Endodermal cell (in vitro differentiated cells): ENCODE measurements at regions not wholly inside any gene's neighbourhood (a gene's known extent, or its start where the extent isn't known, plus 50 kb on each side); places are given as distances from the start of the nearest gene placed in this dataset.

Experiments
- DNase-seq: peaks from one replicate; pipeline ENCODE4 v3.0.0-alpha.2; 2017
- H3K27ac ChIP-seq: 2 replicates; pipeline ENCODE4 v1.5.1; 2013; ENCODE audit warnings: mild to moderate bottlenecking, low read depth, low read length, moderate library complexity
- H3K27me3 ChIP-seq: 2 replicates; pipeline ENCODE4 v1.6.1; 2013; ENCODE audit warnings: mild to moderate bottlenecking, low read length, moderate library complexity; ENCODE audit not compliant: insufficient read depth, control insufficient read depth, poor library complexity, severe bottlenecking
- H3K36me3 ChIP-seq: 2 replicates; pipeline ENCODE4 v1.7.0; 2013; ENCODE audit warnings: mild to moderate bottlenecking, low read length, moderate library complexity; ENCODE audit not compliant: control insufficient read depth, insufficient read depth
- H3K4me1 ChIP-seq: one replicate; pipeline ENCODE4 v1.7.0; 2013; ENCODE audit warnings: low read length; ENCODE audit not compliant: control insufficient read depth, insufficient read depth
- H3K4me3 ChIP-seq: 2 replicates; pipeline ENCODE4 v1.5.1; 2013; ENCODE audit warnings: mild to moderate bottlenecking, low read length, moderate library complexity
- H3K9ac ChIP-seq: 2 replicates; pipeline ENCODE4 v1.6.1; 2013; ENCODE audit warnings: mild to moderate bottlenecking, low read length, moderate library complexity; ENCODE audit not compliant: poor library complexity, severe bottlenecking; ENCODE audit errors: extremely low read depth
- H3K9me3 ChIP-seq: 2 replicates; pipeline ENCODE4 v1.6.1; 2013; ENCODE audit warnings: mild to moderate bottlenecking, low read length, moderate library complexity; ENCODE audit not compliant: control insufficient read depth
- H3K27ac Mint-ChIP-seq: 2 replicates; pipeline ENCODE4 v1.8.0; 2020; ENCODE audit warnings: mixed read lengths
- H3K27me3 Mint-ChIP-seq: 2 replicates; pipeline ENCODE4 v1.8.0; 2021; ENCODE audit warnings: mild to moderate bottlenecking, mixed read lengths; ENCODE audit not compliant: insufficient read depth
- H3K36me3 Mint-ChIP-seq: 2 replicates; pipeline ENCODE4 v1.8.0; 2020; ENCODE audit warnings: low read depth, mixed read lengths
- H3K4me1 Mint-ChIP-seq: 2 replicates; pipeline ENCODE4 v1.8.0; 2020; ENCODE audit warnings: mixed read lengths
- H3K4me3 Mint-ChIP-seq: 2 replicates; pipeline ENCODE4 v1.8.0; 2020; ENCODE audit warnings: mild to moderate bottlenecking, moderate library complexity, mixed read lengths
- H3K9me3 Mint-ChIP-seq: 2 replicates; pipeline ENCODE4 v1.8.0; 2020; ENCODE audit warnings: mild to moderate bottlenecking, mixed read lengths
- WGBS, 2 experiments: methylation state at CpG; one replicate each; pipeline versions ENCODE4 v1.1.5 to v1.1.7; 2013; ENCODE audit warnings: missing lambda C conversion rate in 2 of 2, mixed read lengths in 1 of 2; ENCODE audit not compliant: insufficient coverage in 1 of 2, insufficient read length in 1 of 2; 5-methylcytosine and 5-hydroxymethylcytosine counted together
- TF ChIP-seq, protein P1 (sequence below): fragments of 200-600 bp; sonication (generic); conservative IDR thresholded peaks from 2 replicates; pipeline ENCODE4 v1.5.0; 2021; ENCODE audit warnings: antibody characterized with exemption, mild to moderate bottlenecking

- Histone ChIP-seq H3K9me3 (no peaks in the 10 kb centered on the region), H3K4me3 (no peak overlapping the region), H3K9ac (no peak overlapping the region), H3K27me3 (no peaks in the 10 kb centered on the region), H3K4me1 (no peaks in the 10 kb centered on the region), H3K36me3 (no peaks in the 10 kb centered on the region), H3K27ac (no peak overlapping the region)
- Mint-ChIP-seq H3K36me3 (no peaks in the 10 kb centered on the region), H3K4me3 (no peak overlapping the region), H3K9me3 (no peaks in the 10 kb centered on the region), H3K4me1 (peaks cover 17% of the 10 kb centered on the region), H3K27me3 (no peaks in the 10 kb centered on the region), H3K27ac (no peak overlapping the region)
- 93 to 96% methylated on average over 2 of the region's 2 CpGs for WGBS, 2 experiments
- no peak for DNase-seq
- TF ChIP-seq, protein P1, sequence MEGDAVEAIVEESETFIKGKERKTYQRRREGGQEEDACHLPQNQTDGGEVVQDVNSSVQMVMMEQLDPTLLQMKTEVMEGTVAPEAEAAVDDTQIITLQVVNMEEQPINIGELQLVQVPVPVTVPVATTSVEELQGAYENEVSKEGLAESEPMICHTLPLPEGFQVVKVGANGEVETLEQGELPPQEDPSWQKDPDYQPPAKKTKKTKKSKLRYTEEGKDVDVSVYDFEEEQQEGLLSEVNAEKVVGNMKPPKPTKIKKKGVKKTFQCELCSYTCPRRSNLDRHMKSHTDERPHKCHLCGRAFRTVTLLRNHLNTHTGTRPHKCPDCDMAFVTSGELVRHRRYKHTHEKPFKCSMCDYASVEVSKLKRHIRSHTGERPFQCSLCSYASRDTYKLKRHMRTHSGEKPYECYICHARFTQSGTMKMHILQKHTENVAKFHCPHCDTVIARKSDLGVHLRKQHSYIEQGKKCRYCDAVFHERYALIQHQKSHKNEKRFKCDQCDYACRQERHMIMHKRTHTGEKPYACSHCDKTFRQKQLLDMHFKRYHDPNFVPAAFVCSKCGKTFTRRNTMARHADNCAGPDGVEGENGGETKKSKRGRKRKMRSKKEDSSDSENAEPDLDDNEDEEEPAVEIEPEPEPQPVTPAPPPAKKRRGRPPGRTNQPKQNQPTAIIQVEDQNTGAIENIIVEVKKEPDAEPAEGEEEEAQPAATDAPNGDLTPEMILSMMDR: no peak
These were observed 99.2 kb upstream of the ZDHHC17 start for GRCh38 chr12:76664731-76665130.

- Histone ChIP-seq H3K27me3 (no peaks in the 10 kb centered on the region), H3K4me3 (no peak overlapping the region), H3K27ac (no peak overlapping the region), H3K36me3 (no peaks in the 10 kb centered on the region), H3K4me1 (no peaks in the 10 kb centered on the region), H3K9me3 (no peaks in the 10 kb centered on the region), H3K9ac (no peak overlapping the region)
- H3K27me3 Mint-ChIP-seq: no peaks in the 10 kb centered on the region
- H3K4me3 Mint-ChIP-seq: no peak overlapping the region
- no peaks in the 10 kb centered on the region for H3K9me3 Mint-ChIP-seq
- H3K27ac Mint-ChIP-seq: no peak overlapping the region
- WGBS, 2 experiments: 50 to 61% methylated on average over 1 to 6 of the region's 6 CpGs
- H3K4me1 Mint-ChIP-seq: peaks cover 17% of the 10 kb centered on the region
- no peak for DNase-seq
- H3K36me3 Mint-ChIP-seq: no peaks in the 10 kb centered on the region
- TF ChIP-seq, protein P1: no peak
These were observed 97.6 kb upstream of the ZDHHC17 start for GRCh38 chr12:76666290-76666835.

- Histone ChIP-seq H3K36me3 (no peaks in the 10 kb centered on the region), H3K4me1 (no peaks in the 10 kb centered on the region), H3K27ac (no peak overlapping the region), H3K9ac (no peak overlapping the region), H3K27me3 (no peaks in the 10 kb centered on the region), H3K9me3 (no peaks in the 10 kb centered on the region), H3K4me3 (no peak overlapping the region)
- no peak overlapping the region for H3K27ac Mint-ChIP-seq
- H3K9me3 Mint-ChIP-seq: peaks cover 2% of the 10 kb centered on the region
- no peak overlapping the region for H3K4me3 Mint-ChIP-seq
- TF ChIP-seq, protein P1: no peak
- WGBS, 2 experiments: 73 to 90% methylated on average over 1 to 2 of the region's 2 CpGs
- H3K4me1 Mint-ChIP-seq: peaks cover 16% of the 10 kb centered on the region
- DNase-seq: no peak
- H3K36me3 Mint-ChIP-seq: no peaks in the 10 kb centered on the region
- no peaks in the 10 kb centered on the region for H3K27me3 Mint-ChIP-seq
These were observed 93.9 kb upstream of the ZDHHC17 start for GRCh38 chr12:76669981-76670380.
